Esophagus muscularis mucosa (tissue), 4 donors: ENCODE measurements at regions not wholly inside any gene's neighbourhood (a gene's known extent, or its start where the extent isn't known, plus 50 kb on each side); places are given as distances from the start of the nearest gene placed in this dataset.
A peak's percentile ranks its signal among the peaks of the same experiment; 100 is the strongest.

Experiments
- DNase-seq: peaks from one replicate; pipeline ENCODE4 v3.0.0-alpha.2; 2017; ENCODE audit errors: extremely low spot score
- H3K27ac ChIP-seq, 4 donors: fragments of 200-600 bp; sonication (generic); replicated peaks in 1 of 4; 1 replicate in 3 of 4; 2 replicates in 1 of 4; pipeline ENCODE4 v1.5.1; 2016 to 2019; ENCODE audit warnings: mild to moderate bottlenecking in 1 of 4
- H3K27me3 ChIP-seq, 4 donors: fragments of 200-600 bp; sonication (generic); one replicate each; pipeline versions ENCODE4 v1.5.1 to v1.6.0; 2016 to 2019
- H3K36me3 ChIP-seq, 4 donors: fragments of 200-600 bp; sonication (generic); one replicate each; pipeline ENCODE4 v1.5.1; 2016 to 2019
- H3K4me1 ChIP-seq, 4 donors: fragments of 200-600 bp; sonication (generic); one replicate each; pipeline ENCODE4 v1.5.1; 2016 to 2019
- H3K4me3 ChIP-seq, 4 donors: fragments of 200-600 bp; sonication (generic); 1 replicate in 2 of 4; 2 replicates in 2 of 4; pipeline ENCODE4 v1.5.1; 2016 to 2019; ENCODE audit warnings: mild to moderate bottlenecking in 4 of 4, moderate library complexity in 1 of 4
- H3K9me3 ChIP-seq, 4 donors: fragments of 200-600 bp; sonication (generic); 1 replicate in 3 of 4; 2 replicates in 1 of 4; pipeline ENCODE4 v1.5.1; 2016 to 2019
- EP300 ChIP-seq: sonication (generic); formaldehyde crosslinking; IDR thresholded peaks from one replicate; pipeline ENCODE4 v1.6.1; 2017; ENCODE audit warnings: antibody characterized with exemption
- POLR2A ChIP-seq: fragments of 450-650 bp; IDR thresholded peaks from one replicate; pipeline ENCODE4 v1.6.1; 2017; ENCODE audit warnings: antibody characterized with exemption, moderate library complexity, mild to moderate bottlenecking, low read depth
- POLR2AphosphoS5 ChIP-seq, 2 donors: sonication (generic); formaldehyde crosslinking; IDR thresholded peaks; one replicate each; pipeline ENCODE4 v1.6.1; 2017; ENCODE audit warnings: antibody characterized with exemption in 2 of 2
- WGBS: methylation state at CpG from one replicate; pipeline ENCODE4 v1.1.5; 2018; 5-methylcytosine and 5-hydroxymethylcytosine counted together
- intact Hi-C: fragments of 100-400 bp; cut with DNase I; formaldehyde crosslinking; loops from one replicate; pipeline ENCODE4 v1.15.1; 2023
- TF ChIP-seq, protein P1 (sequence below), 3 experiments: fragments of 200-600 bp in 2 of 3; fragments of 450-650 bp in 1 of 3; sonication (generic) in 2 of 3; IDR thresholded peaks; one replicate each; pipeline ENCODE4 v1.5.1; 2017 to 2019; ENCODE audit warnings: antibody characterized with exemption in 3 of 3, mild to moderate bottlenecking in 2 of 3, moderate library complexity in 1 of 3

DNA sequence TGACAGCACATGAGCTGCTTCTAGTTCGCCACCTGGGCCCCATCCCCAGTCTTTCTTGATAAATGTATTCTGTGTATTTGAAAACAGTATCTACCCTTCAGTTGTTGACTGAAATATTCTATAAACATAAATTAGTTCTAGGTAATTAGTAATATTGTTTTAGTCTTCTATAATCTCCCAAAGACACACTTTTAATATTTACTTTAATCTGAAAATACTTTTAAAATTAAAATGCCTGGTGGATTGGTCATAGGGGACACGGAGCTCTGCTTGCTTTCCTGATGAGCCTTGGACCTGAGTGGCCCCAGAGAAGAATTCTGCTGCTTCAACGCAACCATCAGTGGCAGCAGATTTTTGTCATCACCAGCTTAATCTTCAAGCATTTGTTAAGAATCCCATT is 234.5 kb downstream of the THBS2 start:
- TF ChIP-seq EP300 (no peak), POLR2AphosphoS5 (IDR thresholded peaks at IDR 0.05) (no peak)
- WGBS: 79% methylated on average over 3 of the region's 3 CpGs
- Histone ChIP-seq H3K36me3 (no peaks in the 10 kb centered on the region), H3K9me3 (peaks cover 0 to 13% (median 10%) of the 10 kb centered on the region in 4 donors), H3K27me3 (no peaks in the 10 kb centered on the region), H3K27ac (peak overlapping the region in 1 of 4 donors; percentile 25), H3K4me3 (no peak overlapping the region), H3K4me1 (peaks cover 0 to 21% (median 5%) of the 10 kb centered on the region in 4 donors)
- DNase-seq: peak; percentile 66
- intact Hi-C loops: no loop called here

DNA sequence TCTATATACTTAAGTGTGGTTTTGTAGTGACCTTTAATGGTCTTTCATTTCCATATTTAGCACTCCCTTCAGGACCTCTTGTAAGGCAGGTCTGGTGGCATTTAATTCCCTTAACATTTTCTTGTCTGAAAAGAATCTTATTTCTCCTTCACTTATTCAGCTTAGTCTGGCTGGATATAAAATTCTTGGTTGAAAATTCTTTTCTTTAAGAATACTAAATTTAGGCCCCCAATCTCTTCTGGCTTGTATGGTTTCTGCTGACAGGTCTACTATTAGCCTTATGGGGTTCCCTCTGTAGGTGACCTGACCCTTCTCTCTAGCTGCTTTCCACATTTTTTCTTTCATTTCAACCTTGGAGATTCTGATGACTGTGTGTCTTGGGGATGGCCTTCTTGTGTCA is 236.9 kb downstream of the THBS2 start:
- peaks cover 0 to 21% (median 5%) of the 10 kb centered on the region in 4 donors for H3K4me1 ChIP-seq
- no peaks in the 10 kb centered on the region for H3K36me3 ChIP-seq
- no peak overlapping the region for H3K4me3 ChIP-seq
- peaks cover 0 to 13% (median 10%) of the 10 kb centered on the region in 4 donors for H3K9me3 ChIP-seq
- DNase-seq: no peak
- H3K27me3 ChIP-seq: no peaks in the 10 kb centered on the region
- H3K27ac ChIP-seq: no peak overlapping the region
- TF ChIP-seq, protein P1, sequence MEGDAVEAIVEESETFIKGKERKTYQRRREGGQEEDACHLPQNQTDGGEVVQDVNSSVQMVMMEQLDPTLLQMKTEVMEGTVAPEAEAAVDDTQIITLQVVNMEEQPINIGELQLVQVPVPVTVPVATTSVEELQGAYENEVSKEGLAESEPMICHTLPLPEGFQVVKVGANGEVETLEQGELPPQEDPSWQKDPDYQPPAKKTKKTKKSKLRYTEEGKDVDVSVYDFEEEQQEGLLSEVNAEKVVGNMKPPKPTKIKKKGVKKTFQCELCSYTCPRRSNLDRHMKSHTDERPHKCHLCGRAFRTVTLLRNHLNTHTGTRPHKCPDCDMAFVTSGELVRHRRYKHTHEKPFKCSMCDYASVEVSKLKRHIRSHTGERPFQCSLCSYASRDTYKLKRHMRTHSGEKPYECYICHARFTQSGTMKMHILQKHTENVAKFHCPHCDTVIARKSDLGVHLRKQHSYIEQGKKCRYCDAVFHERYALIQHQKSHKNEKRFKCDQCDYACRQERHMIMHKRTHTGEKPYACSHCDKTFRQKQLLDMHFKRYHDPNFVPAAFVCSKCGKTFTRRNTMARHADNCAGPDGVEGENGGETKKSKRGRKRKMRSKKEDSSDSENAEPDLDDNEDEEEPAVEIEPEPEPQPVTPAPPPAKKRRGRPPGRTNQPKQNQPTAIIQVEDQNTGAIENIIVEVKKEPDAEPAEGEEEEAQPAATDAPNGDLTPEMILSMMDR (IDR thresholded peaks at IDR 0.05): no peak
- TF ChIP-seq POLR2AphosphoS5 (IDR thresholded peaks at IDR 0.05) (no peak), EP300 (no peak), POLR2A (no peak)
- intact Hi-C loops: no loop called here

DNA sequence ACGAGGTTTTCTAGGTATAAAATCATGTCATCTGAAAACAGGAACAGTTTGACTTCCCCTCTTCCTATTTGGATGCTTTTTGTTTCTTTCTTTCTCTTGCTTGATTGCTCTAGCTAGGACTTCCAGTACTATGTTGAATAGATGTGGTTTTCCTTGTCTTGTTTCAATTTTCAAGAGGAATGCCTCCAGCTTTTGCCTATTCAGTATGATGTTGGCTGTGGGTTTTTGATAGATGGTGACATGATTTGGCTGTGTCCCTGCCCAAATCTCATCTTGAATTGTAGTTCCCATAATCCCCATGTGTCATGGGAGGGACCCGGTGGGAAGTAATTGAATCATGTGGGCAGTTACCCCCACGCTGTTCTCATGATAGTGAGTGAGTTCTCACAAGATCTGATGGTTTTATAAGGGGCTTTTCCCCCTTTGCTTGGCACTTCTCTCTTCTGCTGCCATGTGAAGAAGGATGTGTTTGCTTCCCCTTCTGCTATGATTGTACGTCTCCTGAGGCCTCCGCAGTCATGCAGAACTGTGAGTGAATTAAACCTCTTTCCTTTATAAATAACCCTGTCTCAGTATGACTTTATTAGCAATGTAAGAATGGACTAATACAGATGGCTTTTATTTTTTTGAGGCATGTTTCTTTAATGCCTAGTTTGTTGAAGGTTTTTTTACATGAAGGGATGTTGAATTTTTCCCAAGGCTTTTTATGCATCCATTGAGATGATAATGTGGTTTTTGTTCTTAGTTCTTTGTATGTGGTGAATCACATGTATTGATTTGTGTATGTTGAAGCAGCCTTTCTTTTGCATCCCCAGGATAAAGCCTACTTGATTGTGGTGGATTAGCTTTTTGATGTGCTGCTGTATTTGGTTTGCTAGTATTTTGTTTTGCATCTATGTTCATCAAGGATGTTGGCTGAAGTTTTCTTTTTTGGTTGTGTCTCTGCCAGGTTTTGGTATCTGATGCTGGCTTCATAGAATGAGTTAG is 239.1 kb downstream of the THBS2 start:
- TF ChIP-seq, protein P1 (IDR thresholded peaks at IDR 0.05): no peak
- TF ChIP-seq POLR2A (no peak), POLR2AphosphoS5 (IDR thresholded peaks at IDR 0.05) (no peak), EP300 (no peak)
- Histone ChIP-seq H3K4me3 (no peak overlapping the region), H3K4me1 (peaks cover 0 to 13% (median 2%) of the 10 kb centered on the region in 4 donors), H3K9me3 (peaks cover 0 to 13% (median 10%) of the 10 kb centered on the region in 4 donors), H3K36me3 (no peaks in the 10 kb centered on the region), H3K27me3 (no peaks in the 10 kb centered on the region), H3K27ac (peak overlapping the region in 1 of 4 donors; percentile 14)
- no peak for DNase-seq
- 66% methylated on average over 5 of the region's 5 CpGs for WGBS
- intact Hi-C loops: no loop called here

DNA sequence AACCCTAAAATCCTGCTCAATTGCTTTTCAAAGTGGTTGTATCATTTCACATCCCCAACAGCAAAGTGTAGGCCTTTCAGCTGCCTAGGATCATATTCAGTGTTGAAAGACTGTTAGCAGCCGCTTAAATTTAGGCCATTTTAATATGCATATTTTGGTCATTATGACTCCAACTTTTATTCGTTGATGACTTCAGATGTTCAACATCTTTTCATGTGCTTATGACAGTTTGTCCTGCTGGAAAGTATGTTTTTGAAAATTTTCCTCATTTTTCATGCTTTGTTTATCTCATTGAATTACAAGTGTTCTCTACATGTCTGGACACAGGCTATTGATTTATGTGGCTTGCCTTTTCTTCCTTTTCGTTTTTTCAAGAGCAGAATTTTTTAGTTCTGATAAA is 244.0 kb downstream of the THBS2 start:
- Histone ChIP-seq H3K36me3 (no peaks in the 10 kb centered on the region), H3K4me3 (no peak overlapping the region), H3K9me3 (no peaks in the 10 kb centered on the region), H3K27me3 (no peaks in the 10 kb centered on the region), H3K27ac (no peak overlapping the region), H3K4me1 (peaks cover 0 to 5% (median 2%) of the 10 kb centered on the region in 4 donors)
- no peak for DNase-seq
- TF ChIP-seq EP300: no peak
- TF ChIP-seq POLR2AphosphoS5 (IDR thresholded peaks at IDR 0.05): no peak
- no peak for TF ChIP-seq POLR2A
- TF ChIP-seq, protein P1 (IDR thresholded peaks at IDR 0.05): no peak
- intact Hi-C loops: no loop called here
- 58% methylated on average over 3 of the region's 3 CpGs for WGBS

DNA sequence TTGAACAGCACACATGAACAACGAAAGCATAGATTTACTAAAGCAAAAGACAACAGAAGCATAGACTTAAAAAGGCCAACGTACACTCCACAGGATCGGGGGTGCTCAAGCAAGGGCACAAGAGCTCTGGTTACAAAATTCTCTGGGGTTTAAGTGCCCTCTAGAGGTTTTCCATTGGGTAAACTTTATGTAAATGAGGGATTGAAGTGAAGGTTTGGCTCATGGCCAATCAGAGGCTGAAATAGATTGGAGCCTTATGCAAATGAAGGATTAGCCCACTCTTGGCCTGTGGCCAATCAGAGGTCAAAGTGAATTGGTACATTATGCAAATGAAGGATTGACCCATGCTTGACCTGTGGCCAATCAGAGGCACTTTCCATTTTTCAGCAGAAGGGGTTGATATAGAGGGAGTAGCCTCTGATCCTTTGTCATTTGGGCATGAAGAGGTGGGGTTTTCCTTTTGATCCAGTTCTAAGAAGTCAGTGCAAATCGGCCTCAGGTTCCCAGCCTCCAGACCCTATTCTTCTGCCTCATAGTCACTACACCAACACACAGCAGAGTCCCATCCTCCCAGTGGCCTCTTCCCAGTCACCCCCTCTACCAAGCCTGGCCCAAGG is 244.9 kb downstream of the THBS2 start:
- Histone ChIP-seq H3K36me3 (no peaks in the 10 kb centered on the region), H3K27me3 (no peaks in the 10 kb centered on the region), H3K4me3 (no peak overlapping the region), H3K4me1 (peaks cover 0 to 5% (median 2%) of the 10 kb centered on the region in 4 donors), H3K9me3 (no peaks in the 10 kb centered on the region), H3K27ac (no peak overlapping the region)
- DNase-seq: peak; percentile 42
- intact Hi-C loops: no loop called here
- TF ChIP-seq, protein P1 (IDR thresholded peaks at IDR 0.05): no peak
- TF ChIP-seq POLR2AphosphoS5 (IDR thresholded peaks at IDR 0.05) (no peak), POLR2A (no peak), EP300 (no peak)
- 85% methylated on average over 3 of the region's 4 CpGs for WGBS
